ENCODE measurements at regions not wholly inside any gene's neighbourhood (a gene's known extent, or its start where the extent isn't known, plus 50 kb on each side); places are given as distances from the start of the nearest gene placed in this dataset.

- no peaks in the 10 kb centered on the region for H3K4me1 ChIP-seq (replicated peaks in 1 of 4; ENCODE audit: control insufficient read depth in 3 of 4, insufficient read depth in 4 of 4, low read length in 3 of 4)
- H3K23ac ChIP-seq (ENCODE audit: insufficient read length) = no peak overlapping the region
- no peak overlapping the region for H4K5ac ChIP-seq (ENCODE audit: insufficient read length, low read depth, low read length)
- no peak overlapping the region for H3K9ac ChIP-seq (replicated peaks in 1 of 4; ENCODE audit: extremely low read depth in 1 of 4, low read depth in 3 of 4, low read length in 3 of 4)
- no peak overlapping the region for H2BK20ac ChIP-seq (ENCODE audit: low read length)
- no peak overlapping the region for H2BK120ac ChIP-seq (replicated peaks; ENCODE audit: low read depth, low read length)
- ChIA-PET POLR2A (ENCODE audit: partially characterized antibody) (interaction anchor here (0.5 kb wide), 1 partner anchor 31 kb away, joined by 3 read pairs; no protein-coding TSS in a partner anchor), CTCF (ENCODE audit: partially characterized antibody) (interaction anchor here (0.6 kb wide), 1 partner anchor 46 kb away, joined by 3 read pairs; no protein-coding TSS in a partner anchor)
- no peak for TF ChIP-seq EGR1 (IDR thresholded peaks at IDR 0.05; ENCODE audit: borderline replicate concordance, low read depth, low read length)
- no peak for TF ChIP-seq BRCA1 (IDR thresholded peaks at IDR 0.05; ENCODE audit: low read depth, low read length)
- TF ChIP-seq NRF1 (IDR thresholded peaks at IDR 0.05; ENCODE audit: low read depth, low read length) = no peak
- no peak for TF ChIP-seq SAP30 (IDR thresholded peaks at IDR 0.05; ENCODE audit: insufficient read depth, insufficient replicate concordance, low read length)
- TF ChIP-seq SP4 (IDR thresholded peaks at IDR 0.05; ENCODE audit: low read length) = no peak
- H2AK5ac ChIP-seq (ENCODE audit: low read depth, low read length) = no peak overlapping the region
- H4K20me1 ChIP-seq (replicated peaks in 1 of 2; ENCODE audit: control insufficient read depth in 1 of 2, insufficient read depth in 2 of 2, low read length in 2 of 2) = no peaks in the 10 kb centered on the region
- FAIRE-seq = no peak
- no peak overlapping the region for H3K14ac ChIP-seq (ENCODE audit: insufficient read length)
- H3K4me2 ChIP-seq (ENCODE audit: insufficient read depth in 1 of 2, low read depth in 2 of 2, low read length in 2 of 2) = no peak overlapping the region
- no peak for DNase-seq (ENCODE audit: low read depth in 1 of 2, low spot score in 2 of 2)
- no peak overlapping the region for H2BK12ac ChIP-seq (ENCODE audit: low read depth, low read length)
- WGBS, 2 experiments (ENCODE audit: extremely low coverage in 1 of 2, insufficient coverage in 1 of 2, insufficient read length in 1 of 2, insufficient replicate concordance in 2 of 2, low coverage in 1 of 2, low lambda C conversion rate in 2 of 2, missing lambda C conversion rate in 1 of 2) = 91% methylated on average over 1 of the region's 1 CpG; no CpG with 5 or more reads in 1 of the 2 experiments
- no peaks in the 10 kb centered on the region for H3K79me1 ChIP-seq (ENCODE audit: low read depth, low read length)
- H2BK15ac ChIP-seq (ENCODE audit: low read length) = no peak overlapping the region
- no peaks in the 10 kb centered on the region for H3K9me3 ChIP-seq (ENCODE audit: insufficient read depth in 2 of 2, low read depth in 1 of 2, low read length in 1 of 2)
- H4K91ac ChIP-seq (replicated peaks; ENCODE audit: insufficient read length, low read length) = no peak overlapping the region
- H3K23me2 ChIP-seq (ENCODE audit: low read depth, low read length) = no peaks in the 10 kb centered on the region; the same call in 1 of the 2 replicates
- no peak overlapping the region for H2BK5ac ChIP-seq (ENCODE audit: low read depth, low read length)
- no peak overlapping the region for H4K8ac ChIP-seq (ENCODE audit: extremely low read depth, insufficient read depth, low read length)
- H3K79me2 ChIP-seq (ENCODE audit: control insufficient read depth in 1 of 2, insufficient read depth in 2 of 2, low read length in 2 of 2) = no peaks in the 10 kb centered on the region
- H3K27me3 ChIP-seq (replicated peaks in 1 of 4; ENCODE audit: control insufficient read depth in 3 of 4, extremely low read depth in 1 of 4, insufficient read depth in 3 of 4, low read length in 3 of 4) = no peaks in the 10 kb centered on the region
- H3K56ac ChIP-seq (replicated peaks; ENCODE audit: insufficient read length, low read depth, low read length) = no peak overlapping the region
- no peak overlapping the region for H3K27ac ChIP-seq (ENCODE audit: low read depth, low read length)
- H3K18ac ChIP-seq (ENCODE audit: extremely low read depth, low read length) = no peak overlapping the region
- H3K36me3 ChIP-seq (ENCODE audit: control insufficient read depth in 2 of 4, insufficient read depth in 4 of 4, low read length in 3 of 4) = no peaks in the 10 kb centered on the region
- no peak overlapping the region for H3K4ac ChIP-seq (replicated peaks; ENCODE audit: insufficient read length, low read depth, low read length)
- H3K4me3 ChIP-seq (ENCODE audit: extremely low read depth in 1 of 4, insufficient read depth in 2 of 4, low read depth in 3 of 4, low read length in 4 of 4) = no peak overlapping the region
- no peak overlapping the region for H2AFZ ChIP-seq (ENCODE audit: low read length)
Measured at GRCh38 chr7:48822138-48822537, 102.2 kb upstream of the CDC14C start.
